Left ventricle myocardium superior (tissue), 1 donor: ENCODE measurements at regions not wholly inside any gene's neighbourhood (a gene's known extent, or its start where the extent isn't known, plus 50 kb on each side); places are given as distances from the start of the nearest gene placed in this dataset.
"Not testable (repeated sequence)": the region's sequence is repeated elsewhere in the genome, so short reads cannot be mapped to it uniquely, and the experiment has no call there.

Source experiments
- ATAC-seq: fragments of 200-7000 bp; cut with Tn5 transposase; one replicate; pipeline ENCODE4 v1.9.1; 2020; ENCODE audit warnings: mild to moderate bottlenecking, moderate library complexity
- DNase-seq: peaks from one replicate; pipeline ENCODE4 v3.0.0-alpha.2; 2020
- intact Hi-C: fragments of 100-400 bp; cut with micrococcal nuclease; formaldehyde crosslinking; loops from one replicate; pipeline ENCODE4 v1.11.0; 2022
- donor health status: DM: no; HTN: yes; CAD: no; lungs with severe emphysema.

DNA sequence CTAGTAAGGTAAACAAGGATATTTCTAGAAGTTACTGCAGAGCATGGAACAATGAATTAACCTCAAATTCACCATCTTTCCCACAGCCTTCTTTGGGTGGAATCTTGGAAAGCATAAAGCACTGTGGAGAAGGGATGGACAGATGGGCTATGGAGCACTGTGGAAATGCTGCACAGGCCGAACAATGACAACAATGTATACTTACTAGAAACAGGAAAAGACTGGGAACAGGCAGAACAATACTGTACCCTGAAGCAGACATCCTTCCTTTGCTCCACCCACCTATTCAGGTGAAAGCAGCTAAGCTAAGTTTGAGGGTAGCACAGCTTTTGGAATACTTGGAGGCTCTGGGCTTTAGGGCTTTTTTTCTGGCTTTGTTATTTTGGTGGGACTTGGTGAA is 250.6 kb upstream of the KLF8 start:
- intact Hi-C loops = no loop called here
- no peak for ATAC-seq
- DNase-seq = no peak

- ATAC-seq (no peak), DNase-seq (no peak)
Measured at GRCh38 chrX:55996649-55997048, 235.5 kb upstream of the KLF8 start.

GRCh38 chrX:56000174-56000573 is 232.0 kb upstream of the KLF8 start:
- peak; percentile 36 for ATAC-seq
- intact Hi-C loops = no loop called here
- no peak for DNase-seq

More at GRCh38 chrX:55996649-55997048, 235.5 kb upstream of the KLF8 start:
- intact Hi-C loops = no loop called here

GRCh38 chrX:56000729-56001128 is 231.4 kb upstream of the KLF8 start:
- intact Hi-C loops = no loop called here
- no peak for DNase-seq
- no peak for ATAC-seq

DNA sequence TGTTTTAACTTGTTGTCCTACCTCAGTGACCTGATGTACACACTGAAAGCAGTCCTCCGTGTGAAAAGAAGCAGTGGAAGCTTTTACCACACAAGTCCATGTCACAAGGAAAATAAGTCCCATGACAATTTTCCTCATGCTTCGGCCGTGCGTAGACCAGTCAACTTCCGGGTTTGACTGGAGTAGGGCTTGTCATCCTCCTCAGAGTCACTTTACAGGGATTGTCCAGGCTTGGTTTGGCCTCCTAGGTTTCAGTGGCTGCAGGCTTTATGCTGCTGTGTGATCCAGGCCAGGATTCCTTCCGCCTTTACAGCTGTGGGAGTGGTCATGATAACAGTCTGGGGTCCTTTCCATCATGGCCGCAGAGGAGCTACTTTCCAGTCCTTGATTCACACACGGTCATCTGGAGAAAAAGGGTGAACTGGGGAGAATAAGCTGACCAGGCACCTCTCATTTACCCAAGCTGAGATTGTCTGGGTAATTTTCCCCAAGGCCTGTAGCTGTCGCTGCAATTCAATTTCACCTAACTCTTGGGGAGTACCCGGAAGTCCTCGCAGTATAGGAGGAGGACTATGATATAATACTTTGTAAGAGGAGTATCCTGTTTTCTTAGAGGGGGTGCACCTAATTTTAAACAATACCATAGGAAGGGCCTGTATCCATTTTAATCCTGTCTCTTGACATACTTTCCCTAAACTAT is 206.1 kb upstream of the KLF8 start:
- DNase-seq (no peak), ATAC-seq (no peak)
- intact Hi-C loops = no loop called here

GRCh38 chrX:56026815-56027214 is 205.3 kb upstream of the KLF8 start:
- ATAC-seq (no peak), DNase-seq (no peak)
- intact Hi-C loops = no loop called here

GRCh38 chrX:56029188-56029587 is 203.0 kb upstream of the KLF8 start:
- intact Hi-C loops = no loop called here
- no peak for DNase-seq
- ATAC-seq = no peak

DNA sequence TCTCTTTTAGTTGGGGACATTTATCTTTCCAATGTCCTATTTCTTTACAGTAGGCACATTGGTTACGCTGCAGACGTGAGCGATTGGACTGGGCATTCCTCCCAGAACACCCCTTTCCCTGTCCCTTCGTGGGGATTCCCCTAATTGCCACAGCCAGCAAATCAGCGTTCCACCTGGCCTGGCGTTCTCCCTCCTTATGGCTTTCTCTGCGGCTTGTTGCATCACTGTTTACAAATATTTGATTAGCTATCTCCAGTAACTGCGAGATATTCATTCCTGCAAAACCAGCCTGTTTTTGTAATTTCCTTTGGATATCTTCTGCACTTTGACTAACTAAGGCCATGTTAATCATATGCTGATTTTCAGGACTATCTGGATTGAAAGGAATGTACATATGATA is 202.5 kb upstream of the KLF8 start:
- intact Hi-C loops = no loop called here
- no peak for ATAC-seq
- no peak for DNase-seq

DNA sequence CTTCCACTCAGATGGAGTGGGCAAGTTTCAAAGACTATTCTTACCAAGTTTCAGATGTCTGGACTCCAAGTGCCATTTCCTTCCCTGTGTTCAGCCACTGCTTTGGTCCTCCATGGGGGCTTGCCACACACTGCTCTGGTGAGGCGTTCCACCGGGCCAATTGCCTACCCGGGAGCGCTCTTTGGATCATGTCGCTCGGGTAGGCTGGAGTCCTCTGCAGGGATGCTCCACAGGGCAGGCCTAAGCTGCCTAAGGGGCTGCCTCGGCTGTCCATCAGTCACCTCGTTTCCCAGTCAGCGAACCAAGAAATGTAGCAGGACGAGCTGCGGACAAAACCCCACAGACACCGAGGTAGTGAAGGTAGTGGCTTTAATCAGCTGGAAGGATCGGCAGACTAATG is 200.7 kb upstream of the KLF8 start:
- DNase-seq (no peak), ATAC-seq (no peak)
- intact Hi-C loops = no loop called here

DNA sequence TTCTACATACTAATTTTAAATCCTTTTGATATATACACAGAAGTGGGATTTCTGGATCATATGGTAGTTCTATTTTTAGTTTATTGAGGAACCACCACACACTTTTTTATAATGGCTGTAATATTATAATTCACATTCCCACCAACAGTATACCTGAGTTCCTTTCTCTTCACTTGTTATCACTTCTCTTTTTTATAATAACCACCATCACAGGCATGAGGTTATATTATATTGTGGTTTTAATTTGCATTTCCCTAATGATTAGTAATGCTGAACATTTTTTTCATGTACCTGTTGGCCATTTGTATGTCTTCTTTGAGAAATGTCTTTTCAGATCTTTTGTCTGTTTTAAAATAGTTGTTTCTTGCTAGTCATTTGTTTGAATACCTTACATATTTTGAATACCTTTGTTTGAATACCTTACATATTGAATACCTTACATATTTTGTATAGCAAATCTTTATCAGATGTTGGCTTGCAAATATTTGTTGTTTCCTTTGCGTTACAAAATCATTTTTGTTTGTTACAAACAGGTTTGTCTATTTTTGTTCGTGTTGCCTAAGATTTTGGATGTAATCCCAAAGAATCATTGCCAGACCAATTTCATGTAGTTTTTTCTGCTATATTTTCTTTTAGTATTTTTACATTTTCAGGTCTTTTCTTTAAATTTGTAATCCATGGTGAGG is 198.5 kb upstream of the KLF8 start:
- intact Hi-C loops = no loop called here
- no peak for ATAC-seq
- DNase-seq = no peak

DNA sequence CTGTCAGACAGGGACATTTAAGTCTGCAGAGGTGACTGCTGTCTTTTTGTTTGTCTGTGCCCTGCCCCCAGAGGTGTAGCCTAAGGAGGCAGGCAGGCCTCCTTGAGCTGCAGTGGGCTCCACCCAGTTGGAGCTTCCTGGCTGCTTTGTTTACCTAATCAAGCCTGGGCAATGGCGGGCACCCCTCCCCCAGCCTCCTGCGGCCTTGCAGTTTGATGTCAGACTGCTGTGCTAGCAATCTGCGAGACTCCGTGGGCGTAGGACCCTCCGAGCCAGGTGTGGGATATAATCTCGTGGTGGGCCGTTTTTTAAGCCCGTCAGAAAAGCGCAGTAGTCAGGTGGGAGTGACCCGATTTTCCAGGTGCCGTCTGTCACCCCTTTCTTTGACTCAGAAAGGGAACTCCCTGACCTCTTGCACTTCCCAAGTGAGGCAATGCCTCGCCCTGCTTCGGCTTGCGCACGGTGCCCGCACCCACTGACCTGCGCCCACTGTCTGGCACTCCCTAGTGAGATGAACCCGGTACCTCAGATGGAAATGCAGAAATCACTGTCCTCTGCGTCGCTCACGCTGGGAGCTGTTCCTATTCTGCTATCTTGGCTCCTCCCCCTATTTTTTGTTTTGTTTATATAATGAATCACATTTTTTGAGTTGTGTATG is 179.4 kb upstream of the KLF8 start:
- intact Hi-C loops, ATAC-seq: not testable (repeated sequence)

GRCh38 chrX:56057325-56057724 is 174.8 kb upstream of the KLF8 start:
- ATAC-seq (no peak), DNase-seq (no peak)
- intact Hi-C loops = no loop called here

More for the DNA sequence above, 179.4 kb upstream of the KLF8 start:
- DNase-seq = not testable (repeated sequence)

DNA sequence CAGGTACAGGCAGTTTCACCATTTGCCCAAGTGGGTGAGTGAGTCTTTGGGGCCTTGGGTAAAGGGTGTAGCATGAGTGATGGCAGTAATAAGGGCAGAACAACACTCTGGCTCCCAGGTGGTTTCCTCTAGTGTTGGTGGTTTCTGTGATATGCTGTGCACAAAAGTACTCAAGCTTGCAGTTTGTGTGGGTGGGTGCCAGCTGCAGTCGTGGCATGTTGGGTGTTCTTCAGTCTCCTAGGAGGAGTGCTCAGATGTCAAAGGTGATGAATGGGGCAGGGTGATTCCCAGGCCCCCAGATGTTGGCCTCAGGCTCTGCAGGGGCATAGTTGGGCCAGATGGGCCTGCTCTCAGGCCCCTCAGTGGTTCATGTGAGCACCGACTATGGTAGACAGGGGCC is 166.1 kb upstream of the KLF8 start:
- no peak for ATAC-seq
- no peak for DNase-seq
- intact Hi-C loops = no loop called here

GRCh38 chrX:56068274-56068758 is 163.8 kb upstream of the KLF8 start:
- intact Hi-C loops = no loop called here
- ATAC-seq = no peak
- DNase-seq = no peak

DNA sequence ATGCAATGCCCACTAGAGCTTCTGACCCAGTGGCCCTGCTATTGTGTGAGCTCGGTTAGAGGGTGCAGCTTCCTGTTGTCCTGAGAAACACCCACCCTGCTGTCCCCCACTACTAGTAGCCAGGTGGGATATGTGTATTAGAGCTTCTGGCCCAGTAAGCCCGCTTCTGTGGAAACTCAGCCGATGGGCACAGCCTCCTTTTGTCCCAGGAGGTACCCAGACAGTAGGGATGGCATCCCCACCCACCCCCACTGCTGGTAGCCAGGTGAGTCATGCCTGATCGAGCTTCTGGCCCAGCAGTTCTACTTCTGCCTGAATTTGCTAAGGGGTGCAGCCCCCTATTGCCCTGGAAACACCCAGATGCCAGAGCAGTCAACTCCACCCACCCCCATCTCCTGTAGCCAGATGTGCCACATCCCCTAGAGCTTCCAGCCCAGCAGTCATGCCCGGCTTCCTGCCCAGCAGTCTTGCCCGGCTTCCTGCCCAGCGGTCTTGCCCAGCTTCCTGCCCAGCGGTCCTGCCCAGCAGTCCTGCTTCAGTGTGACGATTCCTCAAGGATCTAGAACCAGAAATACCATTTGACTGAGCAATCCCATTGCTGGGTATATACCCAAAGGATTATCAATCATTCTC is 162.7 kb upstream of the KLF8 start:
- DNase-seq (no peak), ATAC-seq (no peak)
- intact Hi-C loops = no loop called here

- ATAC-seq = no peak
- intact Hi-C loops = no loop called here
Measured at GRCh38 chrX:56089376-56089775, 142.8 kb upstream of the KLF8 start.

GRCh38 chrX:56099271-56099670 is 132.9 kb upstream of the KLF8 start:
- no peak for ATAC-seq
- DNase-seq = no peak
- intact Hi-C loops = no loop called here

More at GRCh38 chrX:56089376-56089775, 142.8 kb upstream of the KLF8 start:
- no peak for DNase-seq

DNA sequence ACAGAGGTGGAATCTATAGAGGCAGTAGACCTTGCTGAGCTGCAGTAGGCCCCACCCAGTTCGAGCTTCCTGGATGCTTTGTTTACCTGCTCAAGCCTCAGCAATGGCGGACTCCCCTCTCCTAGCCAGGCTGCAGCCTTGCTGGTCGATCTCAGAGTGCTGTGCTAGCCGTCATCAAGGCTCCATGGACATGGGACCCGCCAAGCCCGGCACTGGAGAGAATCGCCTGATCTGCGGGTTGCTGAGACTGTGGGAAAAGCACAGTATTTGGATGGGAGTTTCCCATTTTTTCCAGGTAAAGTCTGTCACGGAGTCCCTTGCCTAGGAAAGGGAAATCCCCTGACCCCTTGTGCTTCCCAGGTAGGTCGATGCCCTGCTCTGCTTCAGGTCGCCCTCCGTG is 124.8 kb upstream of the KLF8 start:
- no peak for ATAC-seq
- DNase-seq = no peak
- intact Hi-C loops = no loop called here

GRCh38 chrX:56113785-56114436 is 118.2 kb upstream of the KLF8 start:
- intact Hi-C loops = no loop called here
- ATAC-seq (no peak), DNase-seq (no peak)

DNA sequence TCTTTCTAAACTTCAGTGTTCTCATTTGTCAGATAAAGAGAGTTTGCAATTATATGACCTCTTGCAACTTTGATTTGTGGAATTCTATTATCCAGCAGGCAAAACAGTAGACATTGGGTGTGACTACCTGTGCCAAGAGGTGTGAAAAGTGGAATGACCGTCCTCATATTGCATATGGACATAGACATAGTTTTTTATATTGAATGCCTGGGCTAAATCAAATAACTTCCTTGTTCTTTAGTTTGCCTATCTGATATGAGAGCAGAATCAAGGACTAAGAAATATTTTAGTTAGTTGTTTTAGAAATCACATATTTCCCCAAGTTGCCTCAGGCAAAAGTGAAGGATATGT is 117.7 kb upstream of the KLF8 start:
- DNase-seq (no peak), ATAC-seq (no peak)
- intact Hi-C loops = no loop called here
